GM23338 (cell line): ENCODE measurements at regions not wholly inside any gene's neighbourhood (a gene's known extent, or its start where the extent isn't known, plus 50 kb on each side); places are given as distances from the start of the nearest gene placed in this dataset.

Experiments used
- CREB1 ChIP-seq: fragments of 250-450 bp; sonication (Bioruptor Pico); IDR thresholded peaks from 2 replicates; pipeline ENCODE4 v1.5.0; 2020; ENCODE audit warnings: low read depth, mild to moderate bottlenecking, moderate library complexity
- CTCF ChIP-seq, 2 experiments: fragments of 200-600 bp in 1 of 2; sonication (generic) in 1 of 2; conservative IDR thresholded peaks; 2 replicates each; pipeline versions ENCODE4 v1.5.1 to v1.6.1; 2016 to 2017; ENCODE audit warnings: antibody characterized with exemption in 2 of 2, low read depth in 2 of 2, mild to moderate bottlenecking in 2 of 2, moderate library complexity in 1 of 2
- ETS1 ChIP-seq: IDR thresholded peaks from 2 replicates; pipeline ENCODE4 v1.6.1; 2016; ENCODE audit warnings: antibody characterized with exemption
- EZH2 ChIP-seq: fragments of 200-600 bp; sonication (generic); IDR thresholded peaks from one replicate; pipeline ENCODE4 v1.8.0; 2017; ENCODE audit warnings: antibody characterized with exemption, mild to moderate bottlenecking, low read depth; ENCODE audit not compliant: unreplicated experiment
- EZH2phosphoT487 ChIP-seq: fragments of 200-600 bp; sonication (generic); IDR thresholded peaks from one replicate; pipeline ENCODE4 v1.8.1; 2018; ENCODE audit warnings: antibody characterized with exemption; ENCODE audit not compliant: unreplicated experiment
- JUNB ChIP-seq: IDR thresholded peaks from one replicate; pipeline ENCODE4 v1.6.1; 2016; ENCODE audit warnings: antibody characterized with exemption; ENCODE audit not compliant: unreplicated experiment
- NANOG ChIP-seq: IDR thresholded peaks from 2 replicates; pipeline ENCODE4 v1.6.1; 2016; ENCODE audit warnings: antibody characterized with exemption, borderline replicate concordance
- POLR2AphosphoS5 ChIP-seq: IDR thresholded peaks from 2 replicates; pipeline ENCODE4 v1.6.1; 2016; ENCODE audit warnings: antibody characterized with exemption, low read depth
- REST ChIP-seq: IDR thresholded peaks from one replicate; pipeline ENCODE4 v1.6.1; 2018; ENCODE audit warnings: antibody characterized with exemption; ENCODE audit not compliant: unreplicated experiment
- STAT1 ChIP-seq: IDR thresholded peaks from one replicate; pipeline ENCODE4 v1.6.1; 2016; ENCODE audit warnings: antibody characterized with exemption; ENCODE audit not compliant: unreplicated experiment
- ZNF114 ChIP-seq: fragments of 250-450 bp; sonication (Bioruptor Pico); IDR thresholded peaks from 2 replicates; pipeline ENCODE4 v1.5.0; 2020; ENCODE audit warnings: mild to moderate bottlenecking, moderate library complexity
- ZNF331 ChIP-seq: fragments of 250-450 bp; sonication (Bioruptor Pico); IDR thresholded peaks from 2 replicates; pipeline ENCODE4 v1.5.0; 2020; ENCODE audit warnings: low read depth, mild to moderate bottlenecking, moderate library complexity
- ZNF462 ChIP-seq: fragments of 250-450 bp; sonication (Bioruptor Pico); IDR thresholded peaks from 2 replicates; pipeline ENCODE4 v1.5.0; 2020; ENCODE audit warnings: mild to moderate bottlenecking, moderate library complexity

- TF ChIP-seq EZH2phosphoT487 (no peak), NANOG (no peak), CTCF (conservative IDR thresholded peaks at IDR 0.05; ENCODE audit: low read depth in 2 of 2) (no peak), EZH2 (no peak), ZNF331 (no peak), REST (no peak), STAT1 (no peak), JUNB (no peak), POLR2AphosphoS5 (no peak), ZNF114 (CRISPR knock-in tag) (no peak), CREB1 (no peak), ETS1 (no peak), ZNF462 (CRISPR knock-in tag) (no peak)
Measured at GRCh38 chr18:22816266-22817176, 116.6 kb upstream of the RBBP8 start.
